ENCODE measurements at regions not wholly inside any gene's neighbourhood (a gene's known extent, or its start where the extent isn't known, plus 50 kb on each side); places are given as distances from the start of the nearest gene placed in this dataset.

GRCh38 chr10:111344804-111345203 is 268.0 kb downstream of the ADRA2A start:
- DNase-seq, result no peak

GRCh38 chr10:111347386-111348013 is 270.7 kb downstream of the ADRA2A start:
- DNase-seq, result no peak

- DNase-seq, result no peak
Observed at GRCh38 chr10:111348076-111348475, 271.2 kb downstream of the ADRA2A start.

- no peak for DNase-seq
Observed at GRCh38 chr10:111354859-111355258, 278.0 kb downstream of the ADRA2A start.

GRCh38 chr10:111356571-111356970 is 279.7 kb downstream of the ADRA2A start:
- no peak for DNase-seq

GRCh38 chr10:111357859-111358258 is 281.0 kb downstream of the ADRA2A start:
- DNase-seq, result no peak

GRCh38 chr10:111360260-111360925 is 283.6 kb downstream of the ADRA2A start:
- peak in 7 of 56 donors; percentile 1 to 30 (median 4) for DNase-seq

- no peak for DNase-seq
Observed at GRCh38 chr10:111367531-111367930, 290.7 kb downstream of the ADRA2A start.

- DNase-seq, result no peak
Observed at GRCh38 chr10:111370101-111370500, 293.3 kb downstream of the ADRA2A start.

- DNase-seq, result no peak
Observed at GRCh38 chr10:111373696-111374095, 296.9 kb downstream of the ADRA2A start.

GRCh38 chr10:111379534-111380187 is 302.8 kb downstream of the ADRA2A start:
- DNase-seq, result peak in 30 of 56 donors; percentile 0 to 73 (median 26)

- DNase-seq, result no peak
Observed at GRCh38 chr10:111384556-111384955, 307.7 kb downstream of the ADRA2A start.

- no peak for DNase-seq
Observed at GRCh38 chr10:111390813-111391563, 314.2 kb downstream of the ADRA2A start.

- DNase-seq, result no peak
Observed at GRCh38 chr10:111392159-111392558, 315.3 kb downstream of the ADRA2A start.

GRCh38 chr10:111392910-111393309 is 316.1 kb downstream of the ADRA2A start:
- no peak for DNase-seq

GRCh38 chr10:111410740-111411139 is 333.9 kb downstream of the ADRA2A start:
- no peak for DNase-seq

- no peak for DNase-seq
Observed at GRCh38 chr10:111425459-111425858, 348.6 kb downstream of the ADRA2A start.

GRCh38 chr10:111429288-111430028 is 352.6 kb downstream of the ADRA2A start:
- no peak for DNase-seq

- no peak for DNase-seq
Observed at GRCh38 chr10:111430070-111430469, 353.2 kb downstream of the ADRA2A start.

GRCh38 chr10:111432588-111432987 is 355.8 kb downstream of the ADRA2A start:
- DNase-seq, result no peak

- no peak for DNase-seq
Observed at GRCh38 chr10:111435871-111436270, 359.0 kb downstream of the ADRA2A start.

All from nucleus accumbens (tissue), 56 donors.